Transverse colon (tissue), 4 donors: ENCODE measurements at regions not wholly inside any gene's neighbourhood (a gene's known extent, or its start where the extent isn't known, plus 50 kb on each side); places are given as distances from the start of the nearest gene placed in this dataset.

ENCODE experiments used
- EP300 ChIP-seq: sonication (generic); formaldehyde crosslinking; IDR thresholded peaks from one replicate; pipeline ENCODE4 v1.6.1; 2017; ENCODE audit warnings: antibody characterized with exemption, low read depth
- POLR2AphosphoS5 ChIP-seq, 3 donors: sonication (generic); formaldehyde crosslinking; IDR thresholded peaks; one replicate each; pipeline ENCODE4 v1.6.1; 2016; ENCODE audit warnings: antibody characterized with exemption in 3 of 3
- TF ChIP-seq, protein P1 (sequence below), 5 experiments: fragments of 200-600 bp in 3 of 5; fragments of 450-650 bp in 2 of 5; sonication (generic) in 3 of 5; IDR thresholded peaks; 1 replicate in 2 of 5; 2 replicates in 3 of 5; pipeline ENCODE4 v1.5.1; 2016 to 2017; ENCODE audit warnings: antibody characterized with exemption in 5 of 5, inconsistent platforms in 3 of 5, mild to moderate bottlenecking in 2 of 5, moderate library complexity in 1 of 5

- TF ChIP-seq, protein P1, sequence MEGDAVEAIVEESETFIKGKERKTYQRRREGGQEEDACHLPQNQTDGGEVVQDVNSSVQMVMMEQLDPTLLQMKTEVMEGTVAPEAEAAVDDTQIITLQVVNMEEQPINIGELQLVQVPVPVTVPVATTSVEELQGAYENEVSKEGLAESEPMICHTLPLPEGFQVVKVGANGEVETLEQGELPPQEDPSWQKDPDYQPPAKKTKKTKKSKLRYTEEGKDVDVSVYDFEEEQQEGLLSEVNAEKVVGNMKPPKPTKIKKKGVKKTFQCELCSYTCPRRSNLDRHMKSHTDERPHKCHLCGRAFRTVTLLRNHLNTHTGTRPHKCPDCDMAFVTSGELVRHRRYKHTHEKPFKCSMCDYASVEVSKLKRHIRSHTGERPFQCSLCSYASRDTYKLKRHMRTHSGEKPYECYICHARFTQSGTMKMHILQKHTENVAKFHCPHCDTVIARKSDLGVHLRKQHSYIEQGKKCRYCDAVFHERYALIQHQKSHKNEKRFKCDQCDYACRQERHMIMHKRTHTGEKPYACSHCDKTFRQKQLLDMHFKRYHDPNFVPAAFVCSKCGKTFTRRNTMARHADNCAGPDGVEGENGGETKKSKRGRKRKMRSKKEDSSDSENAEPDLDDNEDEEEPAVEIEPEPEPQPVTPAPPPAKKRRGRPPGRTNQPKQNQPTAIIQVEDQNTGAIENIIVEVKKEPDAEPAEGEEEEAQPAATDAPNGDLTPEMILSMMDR (IDR thresholded peaks at IDR 0.05) = no peak
- no peak for TF ChIP-seq POLR2AphosphoS5 (IDR thresholded peaks at IDR 0.05)
- TF ChIP-seq EP300 = no peak
Observed at GRCh38 chr2:21519821-21520220, 396.1 kb downstream of the TDRD15 start.
